ENCODE measurements at regions not wholly inside any gene's neighbourhood (a gene's known extent, or its start where the extent isn't known, plus 50 kb on each side); places are given as distances from the start of the nearest gene placed in this dataset.

GRCh38 chr3:40810813-40811212, 286.1 kb downstream of the ZNF621 start:
- no peak for TF ChIP-seq CTCF (conservative IDR thresholded peaks at IDR 0.05; ENCODE audit: low read length)
- TF ChIP-seq EZH2phosphoT487 (IDR thresholded peaks at IDR 0.05; ENCODE audit: borderline replicate concordance, low read depth, low read length), result no peak

Data from OCI-LY7 (cell line).